Cardiac muscle cell (in vitro differentiated cells and primary cell): ENCODE measurements at regions not wholly inside any gene's neighbourhood (a gene's known extent, or its start where the extent isn't known, plus 50 kb on each side); places are given as distances from the start of the nearest gene placed in this dataset.
A peak's percentile ranks its signal among the peaks of the same experiment; 100 is the strongest.

Source experiments
- DNase-seq, 2 donors: peaks; one replicate each; pipeline versions ENCODE4 v3.0.0 to v3.0.0-alpha.2; 2010 to 2017; ENCODE audit warnings: low read depth in 1 of 2, low spot score in 1 of 2
- H3K27ac ChIP-seq: fragments of 200-600 bp; sonication (generic); 2 replicates; pipeline ENCODE4 v1.5.1; 2016
- H3K27me3 ChIP-seq: fragments of 200-600 bp; sonication (generic); 2 replicates; pipeline ENCODE4 v1.6.0; 2016; ENCODE audit warnings: control low read depth
- H3K36me3 ChIP-seq: fragments of 200-600 bp; sonication (generic); 2 replicates; pipeline ENCODE4 v1.5.1; 2016; ENCODE audit warnings: control low read depth
- H3K4me1 ChIP-seq: fragments of 200-600 bp; sonication (generic); 2 replicates; pipeline ENCODE4 v1.8.1; 2017; ENCODE audit warnings: low read depth, mild to moderate bottlenecking, mixed run types
- H3K4me3 ChIP-seq: fragments of 200-600 bp; sonication (generic); 2 replicates; pipeline ENCODE4 v1.5.1; 2016; ENCODE audit warnings: mild to moderate bottlenecking
- H3K9me3 ChIP-seq: fragments of 200-600 bp; sonication (generic); 2 replicates; pipeline ENCODE4 v1.5.1; 2017; ENCODE audit warnings: low read depth, mild to moderate bottlenecking, control low read depth
- CTCF ChIP-seq: IDR thresholded peaks from 2 replicates; pipeline ENCODE4 v1.5.1; 2012; ENCODE audit warnings: low read depth, mild to moderate bottlenecking, low read length

GRCh38 chr4:127249066-127249766, 383.5 kb upstream of the INTU start:
- H3K27ac ChIP-seq: no peak overlapping the region
- no peaks in the 10 kb centered on the region for H3K27me3 ChIP-seq
- peak in 1 of 2 donors; percentile 61 for DNase-seq
- H3K36me3 ChIP-seq: no peaks in the 10 kb centered on the region
- TF ChIP-seq CTCF: no peak
- H3K4me3 ChIP-seq: no peak overlapping the region
- H3K4me1 ChIP-seq: no peaks in the 10 kb centered on the region
- H3K9me3 ChIP-seq: no peaks in the 10 kb centered on the region

- no peaks in the 10 kb centered on the region for H3K27me3 ChIP-seq
- H3K27ac ChIP-seq: no peak overlapping the region
- H3K36me3 ChIP-seq: no peaks in the 10 kb centered on the region
- H3K4me3 ChIP-seq: no peak overlapping the region
- TF ChIP-seq CTCF: no peak
- no peaks in the 10 kb centered on the region for H3K4me1 ChIP-seq
- H3K9me3 ChIP-seq: no peaks in the 10 kb centered on the region
- no peak for DNase-seq
Observed at GRCh38 chr4:127249767-127250108, 383.0 kb upstream of the INTU start.

- Histone ChIP-seq H3K36me3 (no peaks in the 10 kb centered on the region), H3K9me3 (no peaks in the 10 kb centered on the region), H3K27ac (no peak overlapping the region), H3K4me3 (no peak overlapping the region), H3K27me3 (no peaks in the 10 kb centered on the region), H3K4me1 (no peaks in the 10 kb centered on the region)
- no peak for TF ChIP-seq CTCF
- DNase-seq: no peak
Observed at GRCh38 chr4:127250577-127250976, 382.2 kb upstream of the INTU start.

- no peak overlapping the region for H3K27ac ChIP-seq
- H3K4me1 ChIP-seq: no peaks in the 10 kb centered on the region
- no peaks in the 10 kb centered on the region for H3K27me3 ChIP-seq
- H3K4me3 ChIP-seq: no peak overlapping the region
- H3K9me3 ChIP-seq: no peaks in the 10 kb centered on the region
- no peaks in the 10 kb centered on the region for H3K36me3 ChIP-seq
- TF ChIP-seq CTCF: no peak
- DNase-seq: peak in 1 of 2 donors; percentile 51
Observed at GRCh38 chr4:127251423-127251822, 381.3 kb upstream of the INTU start.

- Histone ChIP-seq H3K9me3 (no peaks in the 10 kb centered on the region), H3K36me3 (no peaks in the 10 kb centered on the region), H3K27me3 (no peaks in the 10 kb centered on the region), H3K4me1 (no peaks in the 10 kb centered on the region), H3K27ac (no peak overlapping the region), H3K4me3 (no peak overlapping the region)
- DNase-seq: no peak
- no peak for TF ChIP-seq CTCF
Observed at GRCh38 chr4:127256500-127256899, 376.3 kb upstream of the INTU start.
